Neural progenitor cell (in vitro differentiated cells): ENCODE measurements at regions not wholly inside any gene's neighbourhood (a gene's known extent, or its start where the extent isn't known, plus 50 kb on each side); places are given as distances from the start of the nearest gene placed in this dataset.
"Not testable (repeated sequence)": the region's sequence is repeated elsewhere in the genome, so short reads cannot be mapped to it uniquely, and the experiment has no call there.

Source experiments
- DNase-seq: peaks from one replicate; pipeline ENCODE4 v3.0.0-alpha.2; 2016; ENCODE audit warnings: low spot score
- H2AFZ ChIP-seq: fragments of 200-600 bp; sonication (generic); replicated peaks from 2 replicates; pipeline ENCODE4 v1.6.1; 2016; ENCODE audit warnings: antibody characterized with exemption
- H3F3A ChIP-seq: fragments of 200-600 bp; sonication (generic); 2 replicates; pipeline ENCODE4 v1.6.1; 2016; ENCODE audit warnings: antibody characterized with exemption, low read depth
- H3K27ac ChIP-seq: fragments of 200-600 bp; sonication (generic); 2 replicates; pipeline ENCODE4 v1.5.1; 2016; ENCODE audit warnings: mild to moderate bottlenecking
- H3K27me3 ChIP-seq: fragments of 200-600 bp; sonication (generic); 2 replicates; pipeline ENCODE4 v1.6.1; 2016; ENCODE audit warnings: mild to moderate bottlenecking, moderate library complexity
- H3K36me3 ChIP-seq: fragments of 200-600 bp; sonication (generic); 2 replicates; pipeline ENCODE4 v1.5.1; 2016
- H3K4me1 ChIP-seq: fragments of 200-600 bp; sonication (generic); 2 replicates; pipeline ENCODE4 v1.6.1; 2016; ENCODE audit warnings: mixed run types
- H3K4me2 ChIP-seq: fragments of 200-600 bp; sonication (generic); 2 replicates; pipeline ENCODE4 v1.6.1; 2016
- H3K4me3 ChIP-seq: fragments of 200-600 bp; sonication (generic); 2 replicates; pipeline ENCODE4 v1.5.1; 2016
- H3K79me2 ChIP-seq: fragments of 200-600 bp; sonication (generic); 2 replicates; pipeline ENCODE4 v1.6.1; 2016; ENCODE audit warnings: low read depth
- H3K9ac ChIP-seq: fragments of 200-600 bp; sonication (generic); 2 replicates; pipeline ENCODE4 v1.6.1; 2016
- H3K9me3 ChIP-seq: fragments of 200-600 bp; sonication (generic); 2 replicates; pipeline ENCODE4 v1.5.1; 2016; ENCODE audit warnings: low read depth
- H4K20me1 ChIP-seq: fragments of 200-600 bp; sonication (generic); 2 replicates; pipeline ENCODE4 v1.6.1; 2016; ENCODE audit warnings: low read depth
- H3K27ac Mint-ChIP-seq: 3 replicates; pipeline ENCODE4 v1.8.0; 2021; ENCODE audit warnings: mixed read lengths
- H3K27me3 Mint-ChIP-seq: 2 replicates; pipeline ENCODE4 v1.8.0; 2022; ENCODE audit warnings: low read depth, mild to moderate bottlenecking, inconsistent platforms, moderate library complexity, mixed read lengths; ENCODE audit not compliant: insufficient read depth
- H3K36me3 Mint-ChIP-seq: 3 replicates; pipeline ENCODE4 v1.8.0; 2021; ENCODE audit warnings: mixed read lengths
- H3K4me1 Mint-ChIP-seq: 3 replicates; pipeline ENCODE4 v1.8.0; 2021; ENCODE audit warnings: mixed read lengths
- H3K4me3 Mint-ChIP-seq: 3 replicates; pipeline ENCODE4 v1.8.0; 2021; ENCODE audit warnings: mild to moderate bottlenecking, moderate library complexity, mixed read lengths
- H3K9me3 Mint-ChIP-seq: 3 replicates; pipeline ENCODE4 v1.8.0; 2020; ENCODE audit warnings: mixed read lengths
- CTCF ChIP-seq: fragments of 200-600 bp; sonication (generic); IDR thresholded peaks from 2 replicates; pipeline ENCODE4 v1.5.1; 2017; ENCODE audit warnings: antibody characterized with exemption, mild to moderate bottlenecking
- EZH2 ChIP-seq: fragments of 200-600 bp; sonication (generic); IDR thresholded peaks from 2 replicates; pipeline ENCODE4 v1.6.1; 2017; ENCODE audit warnings: antibody characterized with exemption, mild to moderate bottlenecking, moderate library complexity
- EZH2phosphoT487 ChIP-seq: fragments of 200-600 bp; sonication (generic); IDR thresholded peaks from 2 replicates; pipeline ENCODE4 v1.6.1; 2017; ENCODE audit warnings: antibody characterized with exemption

- Mint-ChIP-seq H3K27ac (no peak overlapping the region), H3K27me3 (peaks cover 3% of the 10 kb centered on the region), H3K4me1 (peaks cover 43% of the 10 kb centered on the region), H3K4me3 (no peak overlapping the region), H3K36me3 (peaks cover 2% of the 10 kb centered on the region), H3K9me3 (peaks cover 5% of the 10 kb centered on the region)
- no peak overlapping the region for H3K27ac ChIP-seq
- TF ChIP-seq EZH2: no peak
- no peak for TF ChIP-seq CTCF
- no peak for TF ChIP-seq EZH2phosphoT487
- H3K9ac ChIP-seq: no peak overlapping the region
- no peak overlapping the region for H3K4me2 ChIP-seq
- no peak overlapping the region for H2AFZ ChIP-seq
- H3F3A ChIP-seq: no peaks in the 10 kb centered on the region
- no peaks in the 10 kb centered on the region for H3K79me2 ChIP-seq
- H3K27me3 ChIP-seq: no peaks in the 10 kb centered on the region
- no peaks in the 10 kb centered on the region for H3K36me3 ChIP-seq
- H3K4me1 ChIP-seq: no peaks in the 10 kb centered on the region
- no peaks in the 10 kb centered on the region for H4K20me1 ChIP-seq
- H3K4me3 ChIP-seq: no peak overlapping the region
- no peak for DNase-seq
- no peaks in the 10 kb centered on the region for H3K9me3 ChIP-seq
Observed at GRCh38 chr5:92144824-92145223, 761.7 kb upstream of the ARRDC3 start.

- H3K4me1 ChIP-seq, H3K27ac ChIP-seq, DNase-seq, H3K27me3 Mint-ChIP-seq, H2AFZ ChIP-seq, H3K4me3 ChIP-seq, H3K79me2 ChIP-seq, H3K27ac Mint-ChIP-seq, H3K9me3 ChIP-seq, H3K36me3 ChIP-seq, H3K4me3 Mint-ChIP-seq, H3K9ac ChIP-seq, H3K27me3 ChIP-seq, H3K9me3 Mint-ChIP-seq, H3K36me3 Mint-ChIP-seq, H3K4me2 ChIP-seq, H4K20me1 ChIP-seq, H3K4me1 Mint-ChIP-seq, H3F3A ChIP-seq: not testable (repeated sequence)
Observed at GRCh38 chr5:92132294-92132908, 749.3 kb upstream of the ARRDC3 start.

GRCh38 chr5:92126182-92126581, 743.1 kb upstream of the ARRDC3 start:
- Histone ChIP-seq H3K4me3 (no peak overlapping the region), H4K20me1 (no peaks in the 10 kb centered on the region), H3K4me1 (no peaks in the 10 kb centered on the region), H2AFZ (no peak overlapping the region), H3K27ac (no peak overlapping the region), H3K79me2 (no peaks in the 10 kb centered on the region), H3K9me3 (no peaks in the 10 kb centered on the region), H3K27me3 (no peaks in the 10 kb centered on the region), H3F3A (no peaks in the 10 kb centered on the region), H3K4me2 (no peak overlapping the region), H3K36me3 (no peaks in the 10 kb centered on the region), H3K9ac (no peak overlapping the region)
- Mint-ChIP-seq H3K27ac (no peak overlapping the region), H3K36me3 (no peaks in the 10 kb centered on the region), H3K4me3 (no peak overlapping the region), H3K27me3 (no peaks in the 10 kb centered on the region), H3K9me3 (no peaks in the 10 kb centered on the region), H3K4me1 (no peaks in the 10 kb centered on the region)
- no peak for TF ChIP-seq CTCF
- DNase-seq: no peak

- H2AFZ ChIP-seq: no peak overlapping the region
- no peak overlapping the region for H3K9ac ChIP-seq
- TF ChIP-seq EZH2 (no peak), EZH2phosphoT487 (no peak), CTCF (no peak)
- Mint-ChIP-seq H3K36me3 (no peaks in the 10 kb centered on the region), H3K27ac (no peak overlapping the region), H3K4me3 (no peak overlapping the region), H3K4me1 (peaks cover 7% of the 10 kb centered on the region), H3K27me3 (no peaks in the 10 kb centered on the region), H3K9me3 (no peaks in the 10 kb centered on the region)
- no peak overlapping the region for H3K4me3 ChIP-seq
- no peaks in the 10 kb centered on the region for H3K9me3 ChIP-seq
- H3K36me3 ChIP-seq: no peaks in the 10 kb centered on the region
- H3F3A ChIP-seq: no peaks in the 10 kb centered on the region
- no peaks in the 10 kb centered on the region for H4K20me1 ChIP-seq
- no peak overlapping the region for H3K27ac ChIP-seq
- no peak overlapping the region for H3K4me2 ChIP-seq
- peaks cover 16% of the 10 kb centered on the region for H3K4me1 ChIP-seq
- H3K27me3 ChIP-seq: no peaks in the 10 kb centered on the region
- peak; percentile 20 for DNase-seq
- no peaks in the 10 kb centered on the region for H3K79me2 ChIP-seq
Observed at GRCh38 chr5:92119110-92119509, 736.0 kb upstream of the ARRDC3 start.
